Hematopoietic multipotent progenitor cell treated with erythropoietin and hydrocortisone succinate and interleukin-3 and kit ligand, for 8 days (in vitro differentiated cells): ENCODE measurements at regions not wholly inside any gene's neighbourhood (a gene's known extent, or its start where the extent isn't known, plus 50 kb on each side); places are given as distances from the start of the nearest gene placed in this dataset.

ENCODE experiments used
- DNase-seq: peaks from one replicate; pipeline ENCODE4 v3.0.0-alpha.2; 2015

GRCh38 chr4:117327491-117327890 lies 242.1 kb upstream of the TRAM1L1 start:
- DNase-seq, result no peak

- no peak for DNase-seq
Observed at GRCh38 chr4:117328333-117328732, 243.0 kb upstream of the TRAM1L1 start.

- DNase-seq, result no peak
Observed at GRCh38 chr4:117331817-117332216, 246.4 kb upstream of the TRAM1L1 start.

- DNase-seq, result no peak
Observed at GRCh38 chr4:117334451-117335188, 249.2 kb upstream of the TRAM1L1 start.

- no peak for DNase-seq
Observed at GRCh38 chr4:117357437-117357836, 272.1 kb upstream of the TRAM1L1 start.

GRCh38 chr4:117357866-117358265 lies 272.5 kb upstream of the TRAM1L1 start:
- no peak for DNase-seq

GRCh38 chr4:117370944-117371668 lies 285.7 kb upstream of the TRAM1L1 start:
- DNase-seq, result no peak

GRCh38 chr4:117375101-117375500 lies 289.7 kb upstream of the TRAM1L1 start:
- no peak for DNase-seq

GRCh38 chr4:117376692-117377091 lies 291.3 kb upstream of the TRAM1L1 start:
- no peak for DNase-seq

- no peak for DNase-seq
Observed at GRCh38 chr4:117378942-117379341, 293.6 kb upstream of the TRAM1L1 start.

GRCh38 chr4:117383468-117383867 lies 298.1 kb upstream of the TRAM1L1 start:
- DNase-seq, result no peak

GRCh38 chr4:117385526-117385925 lies 300.1 kb upstream of the TRAM1L1 start:
- DNase-seq, result no peak

- DNase-seq, result no peak
Observed at GRCh38 chr4:117387072-117387471, 301.7 kb upstream of the TRAM1L1 start.

GRCh38 chr4:117400039-117400835 lies 314.9 kb upstream of the TRAM1L1 start:
- DNase-seq, result no peak

GRCh38 chr4:117412661-117413060 lies 327.3 kb upstream of the TRAM1L1 start:
- no peak for DNase-seq

GRCh38 chr4:117417856-117418255 lies 332.5 kb upstream of the TRAM1L1 start:
- DNase-seq, result no peak

- no peak for DNase-seq
Observed at GRCh38 chr4:117420948-117421347, 335.6 kb upstream of the TRAM1L1 start.

- no peak for DNase-seq
Observed at GRCh38 chr4:117421706-117422105, 336.3 kb upstream of the TRAM1L1 start.

- DNase-seq, result no peak
Observed at GRCh38 chr4:117422297-117422696, 336.9 kb upstream of the TRAM1L1 start.

GRCh38 chr4:117425636-117426035 lies 340.3 kb upstream of the TRAM1L1 start:
- no peak for DNase-seq

- no peak for DNase-seq
Observed at GRCh38 chr4:117428536-117428935, 343.2 kb upstream of the TRAM1L1 start.

GRCh38 chr4:117429061-117429460 lies 343.7 kb upstream of the TRAM1L1 start:
- DNase-seq, result no peak

GRCh38 chr4:117429506-117429905 lies 344.1 kb upstream of the TRAM1L1 start:
- no peak for DNase-seq

GRCh38 chr4:117434424-117434823 lies 349.0 kb upstream of the TRAM1L1 start:
- DNase-seq, result no peak
